BE2C (cell line): ENCODE measurements at regions not wholly inside any gene's neighbourhood (a gene's known extent, or its start where the extent isn't known, plus 50 kb on each side); places are given as distances from the start of the nearest gene placed in this dataset.
A peak's percentile ranks its signal among the peaks of the same experiment; 100 is the strongest.

Source experiments
- DNase-seq: peaks from one replicate; pipeline ENCODE4 v3.0.0-alpha.2; 2020
- H3K27me3 ChIP-seq: fragments of 250-450 bp; sonication (Bioruptor Pico); 2 replicates; pipeline ENCODE4 v1.5.1; 2020; ENCODE audit warnings: mild to moderate bottlenecking
- H3K36me3 ChIP-seq: fragments of 250-450 bp; sonication (Bioruptor Pico); 2 replicates; pipeline ENCODE4 v1.5.1; 2020; ENCODE audit warnings: mild to moderate bottlenecking
- H3K4me1 ChIP-seq: fragments of 250-450 bp; sonication (Bioruptor Pico); 2 replicates; pipeline ENCODE4 v1.5.1; 2020
- H3K4me3 ChIP-seq: 2 replicates; pipeline ENCODE4 v1.5.1; 2011; ENCODE audit warnings: low read depth, low read length
- H3K9me3 ChIP-seq: fragments of 250-450 bp; sonication (Bioruptor Pico); 2 replicates; pipeline ENCODE4 v1.5.1; 2020
- TF ChIP-seq, protein P1 (sequence below): IDR thresholded peaks from 2 replicates; pipeline ENCODE4 v1.5.1; 2012; ENCODE audit warnings: mild to moderate bottlenecking, low read depth, low read length

DNA sequence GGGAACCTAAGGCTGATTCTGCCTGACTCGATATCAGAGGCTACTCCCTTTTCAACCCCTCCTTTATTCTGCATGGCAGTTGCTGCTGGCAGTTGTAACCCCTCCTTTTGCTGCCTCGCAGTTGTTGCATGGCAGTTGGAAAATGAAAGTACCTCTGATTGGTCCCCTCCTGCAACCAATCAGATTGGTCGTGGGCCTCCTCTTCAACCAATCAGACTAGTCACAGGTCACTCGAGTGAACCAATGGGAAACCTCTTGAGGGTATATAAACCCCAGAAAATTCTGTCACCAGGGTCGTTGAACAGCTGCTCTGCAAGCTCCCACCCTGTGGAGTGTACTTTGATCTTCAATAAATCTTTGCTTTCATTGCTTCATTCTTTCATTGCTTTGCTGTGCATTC lies 294.3 kb upstream of the SLC8A1 start:
- no peak for DNase-seq
- TF ChIP-seq, protein P1, sequence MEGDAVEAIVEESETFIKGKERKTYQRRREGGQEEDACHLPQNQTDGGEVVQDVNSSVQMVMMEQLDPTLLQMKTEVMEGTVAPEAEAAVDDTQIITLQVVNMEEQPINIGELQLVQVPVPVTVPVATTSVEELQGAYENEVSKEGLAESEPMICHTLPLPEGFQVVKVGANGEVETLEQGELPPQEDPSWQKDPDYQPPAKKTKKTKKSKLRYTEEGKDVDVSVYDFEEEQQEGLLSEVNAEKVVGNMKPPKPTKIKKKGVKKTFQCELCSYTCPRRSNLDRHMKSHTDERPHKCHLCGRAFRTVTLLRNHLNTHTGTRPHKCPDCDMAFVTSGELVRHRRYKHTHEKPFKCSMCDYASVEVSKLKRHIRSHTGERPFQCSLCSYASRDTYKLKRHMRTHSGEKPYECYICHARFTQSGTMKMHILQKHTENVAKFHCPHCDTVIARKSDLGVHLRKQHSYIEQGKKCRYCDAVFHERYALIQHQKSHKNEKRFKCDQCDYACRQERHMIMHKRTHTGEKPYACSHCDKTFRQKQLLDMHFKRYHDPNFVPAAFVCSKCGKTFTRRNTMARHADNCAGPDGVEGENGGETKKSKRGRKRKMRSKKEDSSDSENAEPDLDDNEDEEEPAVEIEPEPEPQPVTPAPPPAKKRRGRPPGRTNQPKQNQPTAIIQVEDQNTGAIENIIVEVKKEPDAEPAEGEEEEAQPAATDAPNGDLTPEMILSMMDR, result no peak

DNA sequence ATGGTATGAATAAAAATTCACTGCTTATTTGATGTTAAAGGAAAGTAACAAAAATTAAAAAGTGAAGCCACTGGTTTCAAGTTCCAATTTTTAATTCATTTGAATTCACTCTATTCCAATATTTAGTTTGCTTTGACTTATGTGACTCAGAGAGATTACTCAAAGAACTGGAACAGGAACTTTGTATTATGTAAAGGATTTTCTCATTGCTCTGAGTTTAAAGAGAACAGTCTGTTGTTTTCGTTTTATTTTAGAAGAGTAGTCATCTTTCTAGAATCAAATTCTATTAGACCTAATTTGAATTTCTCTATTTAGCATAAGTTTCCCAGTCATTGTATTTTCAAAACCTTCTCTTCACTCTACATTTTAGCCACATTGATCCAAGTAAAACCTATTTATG lies 300.1 kb upstream of the SLC8A1 start:
- H3K27me3 ChIP-seq, result no peaks in the 10 kb centered on the region
- H3K4me1 ChIP-seq, result no peaks in the 10 kb centered on the region
- no peaks in the 10 kb centered on the region for H3K9me3 ChIP-seq
- no peak for DNase-seq
- no peak overlapping the region for H3K4me3 ChIP-seq
- TF ChIP-seq, protein P1, result no peak
- H3K36me3 ChIP-seq, result no peaks in the 10 kb centered on the region

More for the DNA sequence above, 294.3 kb upstream of the SLC8A1 start:
- H3K36me3 ChIP-seq, result no peaks in the 10 kb centered on the region
- no peak overlapping the region for H3K4me3 ChIP-seq
- no peaks in the 10 kb centered on the region for H3K27me3 ChIP-seq
- peaks cover 13% of the 10 kb centered on the region for H3K4me1 ChIP-seq
- no peaks in the 10 kb centered on the region; the same call in 1 of the 2 replicates for H3K9me3 ChIP-seq

DNA sequence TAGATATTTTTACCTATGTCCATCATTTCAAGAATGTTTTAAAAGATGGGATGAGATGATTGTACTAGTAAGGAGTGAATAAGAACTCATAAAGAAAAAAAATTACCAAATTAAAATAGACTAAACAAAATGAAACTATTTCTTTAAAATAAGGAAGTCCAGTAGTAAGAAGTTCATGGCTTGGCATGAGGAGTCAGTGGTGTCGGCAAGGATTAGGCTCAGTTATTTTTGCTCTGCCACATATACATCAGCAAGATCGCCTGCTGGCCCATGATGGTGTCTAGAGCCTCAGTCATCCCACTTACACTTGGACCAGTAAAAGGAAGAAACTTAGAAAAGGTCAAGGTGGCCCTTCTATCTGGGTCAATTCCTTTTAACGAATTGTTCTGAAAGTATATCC lies 300.9 kb upstream of the SLC8A1 start:
- no peak for DNase-seq
- Histone ChIP-seq H3K4me3 (no peak overlapping the region), H3K9me3 (no peaks in the 10 kb centered on the region), H3K27me3 (no peaks in the 10 kb centered on the region), H3K36me3 (no peaks in the 10 kb centered on the region), H3K4me1 (no peaks in the 10 kb centered on the region)
- TF ChIP-seq, protein P1, result no peak

DNA sequence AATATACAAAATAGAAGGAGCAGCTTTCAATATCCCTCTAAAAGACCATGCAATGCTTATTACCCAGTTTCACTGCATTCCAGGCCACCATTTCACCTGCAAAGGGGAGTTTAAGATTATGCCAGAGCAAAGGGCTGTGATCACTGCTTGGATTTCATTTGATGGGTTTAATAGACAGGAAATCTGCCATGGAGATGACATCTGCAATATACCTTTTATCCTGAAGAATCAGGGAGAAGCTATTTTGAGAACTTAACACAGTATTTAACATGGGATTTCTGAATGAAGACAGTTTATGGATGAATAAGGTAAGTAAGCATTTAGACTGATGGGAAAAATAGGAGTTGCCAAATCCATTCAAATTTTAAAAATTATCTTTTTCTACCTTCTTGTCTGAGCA lies 303.0 kb upstream of the SLC8A1 start:
- TF ChIP-seq, protein P1, result no peak
- Histone ChIP-seq H3K9me3 (no peaks in the 10 kb centered on the region), H3K4me1 (peaks cover 5% of the 10 kb centered on the region), H3K36me3 (no peaks in the 10 kb centered on the region), H3K4me3 (no peak overlapping the region), H3K27me3 (no peaks in the 10 kb centered on the region)
- DNase-seq, result no peak

DNA sequence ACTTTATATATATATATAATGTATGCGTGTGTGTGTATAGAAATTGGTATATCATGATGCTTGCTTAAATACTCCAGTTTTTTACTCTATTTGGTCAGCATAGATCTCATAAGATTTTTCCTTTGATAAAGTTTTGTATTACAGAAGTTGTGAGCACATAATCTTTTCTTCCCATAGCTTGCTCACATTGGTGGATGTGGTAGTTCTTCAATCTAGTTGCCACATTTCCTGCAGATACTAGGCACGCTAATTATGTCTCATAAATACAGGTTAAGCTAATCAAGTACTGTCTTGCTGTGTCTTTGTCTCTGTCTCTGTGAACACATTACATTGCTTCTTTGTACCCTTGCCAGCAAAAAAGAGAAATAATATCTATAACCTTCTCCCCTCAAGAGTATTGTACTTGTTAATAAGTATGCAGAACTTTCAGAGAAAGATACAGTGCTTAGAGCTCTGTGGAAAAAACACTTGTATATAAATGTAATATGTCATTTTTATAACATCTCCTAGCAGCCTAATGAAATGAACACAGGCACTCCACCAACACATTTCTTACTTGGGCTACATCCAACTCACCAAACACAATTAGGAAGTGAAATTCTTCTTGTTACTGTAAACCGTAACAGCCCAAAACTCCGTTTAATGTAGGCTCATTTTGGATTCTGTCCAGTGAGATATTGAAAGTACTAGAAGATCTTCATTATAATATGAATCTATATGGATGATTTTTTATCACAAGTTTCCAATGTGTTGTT lies 306.7 kb upstream of the SLC8A1 start:
- TF ChIP-seq, protein P1, result no peak
- Histone ChIP-seq H3K4me3 (no peak overlapping the region), H3K9me3 (no peaks in the 10 kb centered on the region), H3K36me3 (no peaks in the 10 kb centered on the region), H3K27me3 (no peaks in the 10 kb centered on the region), H3K4me1 (peaks cover 8% of the 10 kb centered on the region)
- no peak for DNase-seq

DNA sequence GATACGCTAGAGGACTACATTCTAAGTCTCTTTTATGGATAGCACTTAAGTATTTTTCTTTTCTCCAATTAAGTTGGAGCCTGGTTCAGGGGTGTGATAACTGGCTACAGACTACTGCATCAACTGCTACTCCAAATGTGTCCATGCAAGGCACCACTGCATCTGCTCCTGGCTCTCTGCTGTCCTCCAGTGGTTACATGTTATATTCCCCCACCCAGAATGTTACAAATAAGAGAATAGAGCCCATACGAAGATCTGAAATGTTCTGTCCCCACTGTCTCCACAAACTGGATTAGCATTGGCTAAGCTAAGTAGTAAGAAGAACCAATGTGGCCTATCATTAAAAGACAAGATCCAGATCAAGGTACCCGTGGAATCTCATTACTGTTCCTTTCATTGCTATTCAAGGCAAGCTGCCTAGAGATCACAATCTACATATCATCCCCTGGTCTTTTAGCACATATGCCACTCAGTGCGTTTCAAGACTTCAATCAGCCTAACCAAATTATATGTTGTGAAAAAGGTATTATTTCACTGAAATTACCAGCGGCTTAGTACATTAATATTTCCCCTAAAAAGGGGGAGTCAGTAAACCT lies 308.3 kb upstream of the SLC8A1 start:
- no peaks in the 10 kb centered on the region for H3K9me3 ChIP-seq
- TF ChIP-seq, protein P1, result peak; percentile 99
- H3K27me3 ChIP-seq, result no peaks in the 10 kb centered on the region
- peak; percentile 63 for DNase-seq
- peaks cover 8% of the 10 kb centered on the region for H3K4me1 ChIP-seq
- H3K4me3 ChIP-seq, result no peak overlapping the region
- H3K36me3 ChIP-seq, result no peaks in the 10 kb centered on the region
